PC-9 (cell line): ENCODE measurements at regions not wholly inside any gene's neighbourhood (a gene's known extent, or its start where the extent isn't known, plus 50 kb on each side); places are given as distances from the start of the nearest gene placed in this dataset.

Experiments
- BruUV-seq: library from RNA; stranded (reverse); fragments of 400-500 nt; replicated peaks from 2 replicates; lab custom pipeline; 2021; lab: Mats Ljungman, UMichigan
- CTCF ChIA-PET: fragments of 300-600 bp; sonication (Branson Sonifier 250); formaldehyde crosslinking; loops from one replicate; lab custom pipeline; 2022; ENCODE audit warnings: antibody characterized with exemption; lab: Charles Lee
- POLR2A ChIA-PET: fragments of 300-600 bp; sonication (Branson Sonifier 250); formaldehyde crosslinking; loops from one replicate; lab custom pipeline; 2022; ENCODE audit warnings: antibody characterized with exemption; ENCODE audit not compliant: unreplicated experiment; lab: Charles Lee
- DNase-seq, 2 experiments: peaks; one replicate each; pipeline versions ENCODE4 v3.0.0 to v3.0.0-alpha.2; 2015 to 2022; ENCODE audit warnings: mixed read lengths in 1 of 2
- H2AFZ ChIP-seq: fragments of 200-600 bp; sonication (generic); 2 replicates; pipeline ENCODE4 v1.8.1; 2017; ENCODE audit warnings: antibody characterized with exemption
- H3F3A ChIP-seq: fragments of 200-600 bp; sonication (generic); 2 replicates; pipeline ENCODE4 v1.8.1; 2017; ENCODE audit warnings: antibody characterized with exemption, mild to moderate bottlenecking, low read depth; ENCODE audit not compliant: insufficient read depth
- H3K27ac ChIP-seq: fragments of 200-600 bp; sonication (generic); 2 replicates; pipeline ENCODE4 v1.6.1; 2016; ENCODE audit warnings: mixed run types
- H3K27me3 ChIP-seq: fragments of 200-600 bp; sonication (generic); 2 replicates; pipeline ENCODE4 v1.6.1; 2016; ENCODE audit warnings: low read depth, mixed run types; ENCODE audit not compliant: insufficient read depth
- H3K36me3 ChIP-seq: fragments of 200-600 bp; sonication (generic); 2 replicates; pipeline ENCODE4 v1.6.1; 2016; ENCODE audit warnings: low read depth, mixed run types
- H3K4me1 ChIP-seq: fragments of 200-600 bp; sonication (generic); replicated peaks from 2 replicates; pipeline ENCODE4 v1.6.1; 2016; ENCODE audit warnings: mixed run types; ENCODE audit not compliant: insufficient read depth
- H3K4me2 ChIP-seq: fragments of 200-600 bp; sonication (generic); 2 replicates; pipeline ENCODE4 v1.6.1; 2017; ENCODE audit warnings: mixed run types
- H3K4me3 ChIP-seq: fragments of 200-600 bp; sonication (generic); 2 replicates; pipeline ENCODE4 v1.6.1; 2016; ENCODE audit warnings: mixed run types
- H3K79me2 ChIP-seq: fragments of 200-600 bp; sonication (generic); 2 replicates; pipeline ENCODE4 v1.6.1; 2017; ENCODE audit warnings: low read depth, mixed run types
- H3K9me2 ChIP-seq: fragments of 200-600 bp; sonication (generic); 2 replicates; pipeline ENCODE4 v1.8.1; 2017; ENCODE audit warnings: mild to moderate bottlenecking; ENCODE audit not compliant: insufficient read depth
- H3K9me3 ChIP-seq: fragments of 200-600 bp; sonication (generic); 2 replicates; pipeline ENCODE4 v1.8.1; 2016; ENCODE audit warnings: low read depth; ENCODE audit not compliant: insufficient read depth
- H4K20me1 ChIP-seq: fragments of 200-600 bp; sonication (generic); 2 replicates; pipeline ENCODE4 v1.8.1; 2017; ENCODE audit not compliant: insufficient read depth
- CTCF ChIP-seq: fragments of 200-600 bp; sonication (generic); conservative IDR thresholded peaks from 2 replicates; pipeline ENCODE4 v1.6.1; 2017; ENCODE audit warnings: mixed run types, antibody characterized with exemption, mild to moderate bottlenecking, moderate library complexity
- EZH2 ChIP-seq: fragments of 200-600 bp; sonication (generic); IDR thresholded peaks from 2 replicates; pipeline ENCODE4 v1.8.0; 2017; ENCODE audit warnings: antibody characterized with exemption, low read depth
- intact Hi-C: fragments of 100-400 bp; cut with micrococcal nuclease; formaldehyde crosslinking; loops from one replicate; pipeline ENCODE4 v1.10.0; 2022; ENCODE audit not compliant: unreplicated experiment

GRCh38 chr14:94863366-94863765, 93.5 kb upstream of the GSC start:
- TF ChIP-seq EZH2 (no peak), CTCF (no peak)
- Histone ChIP-seq H3K4me3 (no peak overlapping the region), H3K4me2 (no peak overlapping the region), H4K20me1 (no peaks in the 10 kb centered on the region), H2AFZ (no peak overlapping the region), H3K79me2 (no peaks in the 10 kb centered on the region), H3K27ac (no peak overlapping the region), H3K27me3 (peaks cover 25% of the 10 kb centered on the region), H3K9me2 (no peaks in the 10 kb centered on the region), H3K4me1 (no peaks in the 10 kb centered on the region), H3K36me3 (no peaks in the 10 kb centered on the region), H3K9me3 (no peaks in the 10 kb centered on the region), H3F3A (no peaks in the 10 kb centered on the region)
- ChIA-PET CTCF (no interaction called here), POLR2A (no interaction called here)
- no peak for DNase-seq
- intact Hi-C loops, result no loop called here
- BruUV-seq, result no TSS peak

GRCh38 chr14:94857950-94858349, 88.0 kb upstream of the GSC start:
- Histone ChIP-seq H3F3A (no peaks in the 10 kb centered on the region), H3K4me3 (no peak overlapping the region), H3K4me2 (no peak overlapping the region), H3K9me2 (no peaks in the 10 kb centered on the region), H3K36me3 (no peaks in the 10 kb centered on the region), H2AFZ (no peak overlapping the region), H4K20me1 (no peaks in the 10 kb centered on the region), H3K27me3 (no peaks in the 10 kb centered on the region; the same call in 1 of the 2 replicates), H3K27ac (no peak overlapping the region), H3K4me1 (no peaks in the 10 kb centered on the region), H3K79me2 (no peaks in the 10 kb centered on the region), H3K9me3 (no peaks in the 10 kb centered on the region)
- DNase-seq, result no peak
- intact Hi-C loops, result no loop called here
- ChIA-PET POLR2A (no interaction called here), CTCF (no interaction called here)
- TF ChIP-seq EZH2 (no peak), CTCF (no peak)
- BruUV-seq, result no TSS peak

GRCh38 chr14:94853920-94854319, 84.0 kb upstream of the GSC start:
- DNase-seq, result no peak
- intact Hi-C loops, result no loop called here
- Histone ChIP-seq H3F3A (no peaks in the 10 kb centered on the region), H3K27me3 (peaks cover 14% of the 10 kb centered on the region), H3K36me3 (no peaks in the 10 kb centered on the region), H3K9me3 (no peaks in the 10 kb centered on the region), H4K20me1 (no peaks in the 10 kb centered on the region), H3K4me3 (no peak overlapping the region), H3K4me2 (no peak overlapping the region), H3K9me2 (no peaks in the 10 kb centered on the region), H2AFZ (no peak overlapping the region), H3K27ac (no peak overlapping the region), H3K79me2 (no peaks in the 10 kb centered on the region), H3K4me1 (no peaks in the 10 kb centered on the region)
- no TSS peak for BruUV-seq
- TF ChIP-seq EZH2 (no peak), CTCF (no peak)
- ChIA-PET POLR2A (no interaction called here), CTCF (no interaction called here)
